HEK293 (cell line): ENCODE measurements at regions not wholly inside any gene's neighbourhood (a gene's known extent, or its start where the extent isn't known, plus 50 kb on each side); places are given as distances from the start of the nearest gene placed in this dataset.

Experiments used
- CTCF ChIA-PET: fragments of 350-600 bp; formaldehyde crosslinking; extraction: SDS; loops from one replicate; lab custom pipeline; 2021; ENCODE audit warnings: antibody characterized with exemption; lab: Yijun Ruan, JAX
- POLR2A ChIA-PET: fragments of 300-600 bp; formaldehyde crosslinking; extraction: SDS; loops from one replicate; lab custom pipeline; 2020; ENCODE audit warnings: antibody characterized with exemption, inconsistent platforms; lab: Yijun Ruan, JAX
- H3K27ac ChIP-seq: fragments of 200-500 bp; sonication (Bioruptor generic); 2 replicates; pipeline ENCODE4 v1.5.1; 2014; ENCODE audit warnings: low read depth, low read length, control low read depth, inconsistent platforms; ENCODE audit errors: extremely low read depth
- H3K36me3 ChIP-seq, 2 experiments: fragments of 200-500 bp in 1 of 2; sonication (Bioruptor generic) in 1 of 2; 1 replicate in 1 of 2; 2 replicates in 1 of 2; pipeline ENCODE4 v1.5.1; 2014 to 2017; ENCODE audit warnings: inconsistent platforms in 2 of 2, low read length in 2 of 2; ENCODE audit not compliant: control insufficient read depth in 2 of 2, insufficient read depth in 1 of 2
- H3K4me1 ChIP-seq: fragments of 200-500 bp; sonication (Bioruptor generic); 2 replicates; pipeline ENCODE4 v1.5.1; 2014; ENCODE audit warnings: mild to moderate bottlenecking, low read length, inconsistent platforms; ENCODE audit not compliant: control insufficient read depth, insufficient read depth
- H3K4me3 ChIP-seq: 2 replicates; pipeline ENCODE4 v1.5.1; 2011; ENCODE audit warnings: low read depth, mild to moderate bottlenecking, control low read depth, low read length, moderate library complexity
- H3K9me3 ChIP-seq: fragments of 200-500 bp; sonication (Bioruptor generic); 2 replicates; pipeline ENCODE4 v1.5.1; 2014; ENCODE audit warnings: low read depth, low read length, inconsistent platforms; ENCODE audit not compliant: control insufficient read depth, insufficient read depth
- EGR2 ChIP-seq: fragments of 450-650 bp; formaldehyde crosslinking; IDR thresholded peaks from 2 replicates; pipeline ENCODE4 v1.5.1; 2016; ENCODE audit warnings: low read depth, missing biosample characterization, missing genetic modification characterization
- ELK4 ChIP-seq: IDR thresholded peaks from 2 replicates; pipeline ENCODE4 v1.6.1; 2011; ENCODE audit warnings: mild to moderate bottlenecking, low read depth, low read length, borderline replicate concordance
- HOXA7 ChIP-seq: sonication (generic); formaldehyde crosslinking; IDR thresholded peaks from 2 replicates; pipeline ENCODE4 v1.8.1; 2022; ENCODE audit warnings: missing genetic modification reagents, borderline replicate concordance
- HOXD13 ChIP-seq: sonication (generic); formaldehyde crosslinking; IDR thresholded peaks from 2 replicates; pipeline ENCODE4 v1.8.0; 2022; ENCODE audit warnings: missing genetic modification reagents, borderline replicate concordance
- IKZF3 ChIP-seq: fragments of 450-650 bp; IDR thresholded peaks from 2 replicates; pipeline ENCODE4 v1.5.0; 2018; ENCODE audit warnings: missing biosample characterization, mild to moderate bottlenecking, missing genetic modification characterization, moderate library complexity
- MYNN ChIP-seq: fragments of 450-650 bp; formaldehyde crosslinking; IDR thresholded peaks from 2 replicates; pipeline ENCODE4 v1.5.1; 2016; ENCODE audit warnings: missing biosample characterization, missing genetic modification characterization, borderline replicate concordance
- PATZ1 ChIP-seq: fragments of 450-650 bp; formaldehyde crosslinking; IDR thresholded peaks from 2 replicates; pipeline ENCODE4 v1.5.1; 2016; ENCODE audit warnings: missing biosample characterization, missing genetic modification characterization
- REPIN1 ChIP-seq: fragments of 450-650 bp; formaldehyde crosslinking; IDR thresholded peaks from 2 replicates; pipeline ENCODE4 v1.5.1; 2017; ENCODE audit warnings: missing biosample characterization, missing genetic modification characterization, low read depth
- SP7 ChIP-seq: fragments of 450-650 bp; formaldehyde crosslinking; IDR thresholded peaks from 2 replicates; pipeline ENCODE4 v1.5.1; 2016; ENCODE audit warnings: missing biosample characterization, missing genetic modification characterization
- ZBTB1 ChIP-seq: fragments of 450-650 bp; formaldehyde crosslinking; IDR thresholded peaks from 2 replicates; pipeline ENCODE4 v1.5.1; 2016; ENCODE audit warnings: missing biosample characterization, missing genetic modification characterization
- ZBTB44 ChIP-seq: fragments of 450-650 bp; IDR thresholded peaks from 2 replicates; pipeline ENCODE4 v1.5.1; 2018; ENCODE audit warnings: missing biosample characterization, mild to moderate bottlenecking, missing genetic modification characterization
- ZFP37 ChIP-seq: fragments of 450-650 bp; formaldehyde crosslinking; IDR thresholded peaks from 2 replicates; pipeline ENCODE4 v1.5.1; 2016; ENCODE audit warnings: missing biosample characterization, missing genetic modification characterization
- ZNF10 ChIP-seq: fragments of 450-650 bp; formaldehyde crosslinking; IDR thresholded peaks from 2 replicates; pipeline ENCODE4 v1.5.1; 2017; ENCODE audit warnings: missing biosample characterization, missing genetic modification characterization
- ZNF169 ChIP-seq: fragments of 450-650 bp; formaldehyde crosslinking; IDR thresholded peaks from 2 replicates; pipeline ENCODE4 v1.5.1; 2016; ENCODE audit warnings: missing biosample characterization, missing genetic modification characterization
- ZNF214 ChIP-seq: fragments of 450-650 bp; formaldehyde crosslinking; IDR thresholded peaks from 2 replicates; pipeline ENCODE4 v1.5.1; 2017; ENCODE audit warnings: missing biosample characterization, mild to moderate bottlenecking, missing genetic modification characterization, borderline replicate concordance
- ZNF221 ChIP-seq: fragments of 450-650 bp; formaldehyde crosslinking; IDR thresholded peaks from 2 replicates; pipeline ENCODE4 v1.5.1; 2017; ENCODE audit warnings: missing biosample characterization, missing genetic modification characterization, borderline replicate concordance
- ZNF26 ChIP-seq: fragments of 450-650 bp; formaldehyde crosslinking; IDR thresholded peaks from 2 replicates; pipeline ENCODE4 v1.5.1; 2016; ENCODE audit warnings: missing biosample characterization, missing genetic modification characterization
- ZNF37A ChIP-seq: fragments of 450-650 bp; IDR thresholded peaks from 2 replicates; pipeline ENCODE4 v1.5.1; 2018; ENCODE audit warnings: missing biosample characterization, missing genetic modification characterization
- ZNF404 ChIP-seq: fragments of 450-650 bp; formaldehyde crosslinking; IDR thresholded peaks from 2 replicates; pipeline ENCODE4 v1.5.1; 2017; ENCODE audit warnings: missing biosample characterization, missing genetic modification characterization
- ZNF423 ChIP-seq: fragments of 450-650 bp; formaldehyde crosslinking; IDR thresholded peaks from 2 replicates; pipeline ENCODE4 v1.5.1; 2016; ENCODE audit warnings: missing biosample characterization, missing genetic modification characterization
- ZNF561 ChIP-seq: fragments of 450-650 bp; IDR thresholded peaks from 2 replicates; pipeline ENCODE4 v1.5.1; 2018; ENCODE audit warnings: missing biosample characterization, missing genetic modification characterization, borderline replicate concordance
- ZNF596 ChIP-seq: fragments of 450-650 bp; IDR thresholded peaks from 2 replicates; pipeline ENCODE4 v1.5.0; 2018; ENCODE audit warnings: missing biosample characterization, mild to moderate bottlenecking, missing genetic modification characterization, moderate library complexity
- ZNF600 ChIP-seq: fragments of 450-650 bp; formaldehyde crosslinking; IDR thresholded peaks from 2 replicates; pipeline ENCODE4 v1.5.1; 2016; ENCODE audit warnings: missing biosample characterization, missing genetic modification characterization
- ZNF658 ChIP-seq: fragments of 450-650 bp; formaldehyde crosslinking; IDR thresholded peaks from 2 replicates; pipeline ENCODE4; 2016; ENCODE audit warnings: missing biosample characterization, missing genetic modification characterization
- ZNF776 ChIP-seq: fragments of 450-650 bp; formaldehyde crosslinking; IDR thresholded peaks from 2 replicates; pipeline ENCODE4 v1.5.0; 2017; ENCODE audit warnings: missing biosample characterization, missing genetic modification characterization, borderline replicate concordance
- ZNF843 ChIP-seq: fragments of 450-650 bp; formaldehyde crosslinking; IDR thresholded peaks from 2 replicates; pipeline ENCODE4 v1.5.1; 2016; ENCODE audit warnings: missing biosample characterization, missing genetic modification characterization
- ZSCAN16 ChIP-seq: fragments of 450-650 bp; formaldehyde crosslinking; IDR thresholded peaks from 2 replicates; pipeline ENCODE4 v1.5.1; 2016; ENCODE audit warnings: missing biosample characterization, missing genetic modification characterization
- ZSCAN4 ChIP-seq: fragments of 450-650 bp; formaldehyde crosslinking; IDR thresholded peaks from 2 replicates; pipeline ENCODE4 v1.5.1; 2017; ENCODE audit warnings: missing biosample characterization, missing genetic modification characterization

- H3K4me3 ChIP-seq, result no peak overlapping the region
- TF ChIP-seq SP7, result no peak
- no peak for TF ChIP-seq ZNF214
- TF ChIP-seq ZNF423 (tag by site-specific recombination), result no peak
- TF ChIP-seq ZNF658, result no peak
- no peak for TF ChIP-seq ZNF596 (tag by site-specific recombination)
- no peak for TF ChIP-seq REPIN1 (tag by site-specific recombination)
- no peak for TF ChIP-seq ZBTB1 (tag by site-specific recombination)
- TF ChIP-seq HOXA7, result no peak
- TF ChIP-seq ZNF776 (tag by site-specific recombination), result no peak
- TF ChIP-seq ZNF561 (tag by site-specific recombination), result no peak
- TF ChIP-seq IKZF3 (tag by site-specific recombination), result no peak
- no peak for TF ChIP-seq MYNN
- no peak for TF ChIP-seq ZNF26 (tag by site-specific recombination)
- no peak for TF ChIP-seq ZNF37A
- no peak for TF ChIP-seq HOXD13 (CRISPR knock-in tag)
- TF ChIP-seq EGR2 (tag by site-specific recombination), result no peak
- no peak for TF ChIP-seq ZNF843
- no peak for TF ChIP-seq PATZ1 (tag by site-specific recombination)
- no peak for TF ChIP-seq ZNF404 (tag by site-specific recombination)
- H3K9me3 ChIP-seq, result no peaks in the 10 kb centered on the region
- H3K36me3 ChIP-seq, result no peaks in the 10 kb centered on the region
- CTCF ChIA-PET, result interaction anchor here (1.3 kb wide), 1 partner anchor 14 kb away, joined by 4 read pairs; no protein-coding TSS in a partner anchor
- POLR2A ChIA-PET, result no interaction called here
- no peak overlapping the region for H3K27ac ChIP-seq
- no peaks in the 10 kb centered on the region for H3K4me1 ChIP-seq
Observed at GRCh38 chr9:86707932-86708510, 239.3 kb downstream of the GAS1 start.

- Histone ChIP-seq H3K4me3 (no peak overlapping the region), H3K9me3 (no peaks in the 10 kb centered on the region), H3K27ac (no peak overlapping the region), H3K36me3 (no peaks in the 10 kb centered on the region), H3K4me1 (no peaks in the 10 kb centered on the region)
- CTCF ChIA-PET, result interaction anchor here (0.6 to 0.7 kb wide), 2 partner anchors 21 to 52 kb away, joined by 3 read pairs; no protein-coding TSS in a partner anchor
- POLR2A ChIA-PET, result no interaction called here
- TF ChIP-seq ELK4 (no peak), ZSCAN4 (tag by site-specific recombination) (no peak), ZNF221 (tag by site-specific recombination) (no peak), ZSCAN16 (no peak), ZBTB44 (tag by site-specific recombination) (no peak), ZNF600 (tag by site-specific recombination) (no peak), ZNF169 (tag by site-specific recombination) (no peak), ZFP37 (tag by site-specific recombination) (no peak), ZNF10 (tag by site-specific recombination) (no peak)
Observed at GRCh38 chr9:86706391-86706790, 240.9 kb downstream of the GAS1 start.
